Sigmoid colon (tissue), 3 donors: ENCODE measurements at regions not wholly inside any gene's neighbourhood (a gene's known extent, or its start where the extent isn't known, plus 50 kb on each side); places are given as distances from the start of the nearest gene placed in this dataset.

Source experiments
- POLR2A ChIP-seq, 2 donors: fragments of 450-650 bp; IDR thresholded peaks; one replicate each; pipeline ENCODE4 v1.6.1; 2016; ENCODE audit warnings: antibody characterized with exemption in 2 of 2, mild to moderate bottlenecking in 2 of 2, moderate library complexity in 2 of 2
- TF ChIP-seq, protein P1 (sequence below), 4 experiments: fragments of 450-650 bp in 3 of 4; fragments of 200-600 bp in 1 of 4; IDR thresholded peaks; one replicate each; pipeline ENCODE4 v1.5.1; 2016 to 2019; ENCODE audit warnings: antibody characterized with exemption in 4 of 4, mild to moderate bottlenecking in 3 of 4, moderate library complexity in 2 of 4

DNA sequence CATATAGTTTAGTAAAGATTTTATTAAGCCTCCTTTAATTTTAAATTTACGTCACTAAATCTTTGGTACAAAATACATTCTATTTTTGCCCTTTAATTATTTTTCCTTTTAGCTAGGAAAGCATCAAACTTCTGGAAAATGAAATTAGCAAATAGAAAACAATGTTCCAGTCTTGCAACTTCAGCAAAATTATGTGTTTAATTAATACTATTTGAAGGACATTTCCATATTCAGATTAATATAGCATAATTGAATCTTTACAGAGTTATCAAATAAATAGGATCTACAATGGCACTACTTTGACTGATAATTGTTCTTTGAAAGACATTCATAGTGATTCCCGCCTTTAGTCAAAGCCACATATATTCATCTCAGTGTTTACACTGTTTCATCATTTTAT, 904.2 kb downstream of the KCNT2 start:
- TF ChIP-seq, protein P1, sequence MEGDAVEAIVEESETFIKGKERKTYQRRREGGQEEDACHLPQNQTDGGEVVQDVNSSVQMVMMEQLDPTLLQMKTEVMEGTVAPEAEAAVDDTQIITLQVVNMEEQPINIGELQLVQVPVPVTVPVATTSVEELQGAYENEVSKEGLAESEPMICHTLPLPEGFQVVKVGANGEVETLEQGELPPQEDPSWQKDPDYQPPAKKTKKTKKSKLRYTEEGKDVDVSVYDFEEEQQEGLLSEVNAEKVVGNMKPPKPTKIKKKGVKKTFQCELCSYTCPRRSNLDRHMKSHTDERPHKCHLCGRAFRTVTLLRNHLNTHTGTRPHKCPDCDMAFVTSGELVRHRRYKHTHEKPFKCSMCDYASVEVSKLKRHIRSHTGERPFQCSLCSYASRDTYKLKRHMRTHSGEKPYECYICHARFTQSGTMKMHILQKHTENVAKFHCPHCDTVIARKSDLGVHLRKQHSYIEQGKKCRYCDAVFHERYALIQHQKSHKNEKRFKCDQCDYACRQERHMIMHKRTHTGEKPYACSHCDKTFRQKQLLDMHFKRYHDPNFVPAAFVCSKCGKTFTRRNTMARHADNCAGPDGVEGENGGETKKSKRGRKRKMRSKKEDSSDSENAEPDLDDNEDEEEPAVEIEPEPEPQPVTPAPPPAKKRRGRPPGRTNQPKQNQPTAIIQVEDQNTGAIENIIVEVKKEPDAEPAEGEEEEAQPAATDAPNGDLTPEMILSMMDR (IDR thresholded peaks at IDR 0.05): no peak
- TF ChIP-seq POLR2A (IDR thresholded peaks at IDR 0.05): no peak
